NCI-H128 (cell line): ENCODE measurements at regions not wholly inside any gene's neighbourhood (a gene's known extent, or its start where the extent isn't known, plus 50 kb on each side); places are given as distances from the start of the nearest gene placed in this dataset.
"Not testable (repeated sequence)": the region's sequence is repeated elsewhere in the genome, so short reads cannot be mapped to it uniquely, and the experiment has no call there.

Experiments
- DNase-seq: peaks from one replicate; lab custom pipeline; 2025; ENCODE audit not compliant: unreplicated experiment; lab: John Stamatoyannopoulos, UW

GRCh38 chr2:236489083-236489482 is 80.5 kb upstream of the ACKR3 start:
- not testable (repeated sequence) for DNase-seq

GRCh38 chr2:236489895-236490404 is 79.7 kb upstream of the ACKR3 start:
- DNase-seq, result no peak

GRCh38 chr2:236496340-236496739 is 73.3 kb upstream of the ACKR3 start:
- no peak for DNase-seq

GRCh38 chr2:236498369-236498768 is 71.3 kb upstream of the ACKR3 start:
- no peak for DNase-seq

DNA sequence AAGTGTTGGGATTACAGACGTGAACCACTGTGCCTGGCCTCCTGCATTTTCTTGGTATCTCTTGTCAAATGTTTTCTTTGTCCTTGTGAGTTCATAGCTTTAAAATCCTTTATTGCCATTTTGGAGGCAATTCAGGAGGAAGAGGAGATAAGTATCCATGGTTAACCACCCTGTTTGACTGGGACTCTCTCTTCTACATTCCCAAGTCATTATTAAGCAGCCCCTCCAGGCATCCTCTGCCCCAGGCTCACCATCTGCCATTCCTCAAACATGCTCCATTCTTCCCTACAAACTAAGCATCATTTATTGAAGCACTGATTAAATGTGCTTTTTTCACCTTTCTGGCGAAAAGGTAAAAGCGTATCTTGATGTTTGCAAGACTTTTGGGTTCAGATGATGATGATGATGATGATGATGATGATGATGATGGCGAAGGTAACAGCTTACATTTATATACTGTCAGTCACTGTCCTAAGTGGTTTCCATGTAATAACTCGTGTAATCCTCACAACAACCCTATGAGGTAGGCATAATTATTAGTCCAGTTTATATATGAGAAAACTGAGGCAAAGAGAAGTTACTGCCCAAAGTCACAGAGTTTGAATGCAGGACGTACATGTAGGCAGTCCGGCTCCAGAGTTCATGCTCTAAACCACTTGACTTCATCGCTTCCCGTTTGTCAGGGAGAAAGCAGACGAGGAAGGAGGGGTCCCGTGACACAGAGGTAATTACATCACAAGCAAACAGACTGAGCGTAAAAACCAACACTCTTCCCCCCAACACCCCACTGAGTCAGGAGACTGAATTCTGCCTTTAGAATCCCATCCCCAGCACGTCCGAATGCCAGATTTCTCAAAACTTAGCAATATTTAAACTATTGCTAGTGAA is 69.7 kb upstream of the ACKR3 start:
- DNase-seq, result no peak

DNA sequence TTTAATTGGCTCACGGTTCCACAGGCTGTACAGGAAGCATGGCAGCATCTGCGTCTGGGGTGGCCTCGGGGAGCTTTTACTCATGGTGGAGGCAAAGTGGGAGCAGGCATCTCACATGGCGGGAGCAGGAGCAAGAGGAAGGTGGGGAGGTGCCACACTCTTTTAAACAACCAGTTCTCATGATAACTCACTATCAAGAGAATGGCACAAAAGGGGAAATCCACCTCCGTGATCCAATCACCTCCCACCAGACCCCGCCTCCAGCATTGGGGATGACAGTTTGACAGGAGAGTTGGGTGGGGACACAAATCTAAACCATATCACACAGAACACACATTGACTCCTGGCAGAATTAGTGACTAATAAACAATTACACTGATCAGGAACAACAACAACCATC is 68.6 kb upstream of the ACKR3 start:
- no peak for DNase-seq

DNA sequence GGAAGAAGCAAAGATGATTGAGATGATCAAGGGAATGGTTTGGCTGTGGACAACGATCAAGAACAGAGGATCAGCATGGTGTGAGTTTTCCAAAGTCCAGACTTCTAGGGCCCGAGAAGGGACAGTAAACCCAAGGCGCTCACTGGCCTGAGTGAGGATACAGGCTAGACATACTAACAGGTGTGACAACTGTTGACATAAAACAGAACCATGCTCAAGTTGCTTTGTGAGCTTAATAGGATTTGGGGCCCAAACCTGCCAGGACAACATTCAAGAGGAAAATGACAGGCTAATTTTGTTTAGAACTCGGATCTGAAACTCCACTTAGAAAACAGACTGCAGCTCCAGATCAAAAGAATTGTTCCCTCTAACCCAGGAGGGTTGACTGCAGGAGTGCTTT is 68.1 kb upstream of the ACKR3 start:
- DNase-seq, result no peak

DNA sequence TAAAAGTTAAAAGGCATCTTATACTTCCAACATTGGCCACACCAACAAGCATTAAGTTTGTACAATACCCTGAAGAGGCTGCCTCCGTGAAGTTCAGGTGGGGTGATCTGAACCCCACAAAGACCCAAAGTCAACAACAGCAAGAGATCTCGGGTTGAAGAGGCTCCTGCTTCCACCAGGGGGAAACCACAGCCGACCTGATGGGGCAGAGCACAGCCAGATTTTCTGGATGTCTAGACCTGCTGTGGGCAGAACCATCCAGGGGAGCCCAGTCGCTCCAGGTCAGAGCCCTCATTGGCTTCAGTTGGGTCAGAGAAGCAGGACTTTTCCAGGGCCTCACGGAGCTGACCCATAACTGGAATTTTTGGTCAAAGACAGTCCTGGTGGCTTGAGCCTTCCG is 66.5 kb upstream of the ACKR3 start:
- no peak for DNase-seq

GRCh38 chr2:236503583-236503982 is 66.0 kb upstream of the ACKR3 start:
- DNase-seq, result no peak

GRCh38 chr2:236505041-236505440 is 64.6 kb upstream of the ACKR3 start:
- no peak for DNase-seq

GRCh38 chr2:236505648-236506047 is 64.0 kb upstream of the ACKR3 start:
- no peak for DNase-seq

- no peak for DNase-seq
Measured at GRCh38 chr2:236507393-236508085, 62.1 kb upstream of the ACKR3 start.

DNA sequence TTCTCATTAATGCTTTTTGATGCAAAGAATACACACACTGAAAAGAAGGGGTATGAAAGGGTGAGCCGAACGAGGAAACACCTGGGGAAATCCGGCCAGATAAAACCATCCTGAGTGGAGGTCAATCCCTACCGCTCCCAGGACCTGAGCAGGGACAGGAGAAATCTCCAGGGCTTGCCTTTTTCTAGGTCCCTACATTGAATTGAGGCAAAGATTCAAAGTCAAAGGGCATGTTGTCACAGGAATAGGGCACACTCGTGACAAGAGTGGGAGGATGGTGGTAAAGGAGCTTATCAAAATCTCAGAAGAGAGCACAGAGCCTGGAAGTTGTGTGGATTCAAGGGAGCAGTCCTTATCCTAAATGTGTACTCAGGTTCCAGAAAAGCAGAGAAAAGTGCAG is 61.2 kb upstream of the ACKR3 start:
- DNase-seq, result no peak

DNA sequence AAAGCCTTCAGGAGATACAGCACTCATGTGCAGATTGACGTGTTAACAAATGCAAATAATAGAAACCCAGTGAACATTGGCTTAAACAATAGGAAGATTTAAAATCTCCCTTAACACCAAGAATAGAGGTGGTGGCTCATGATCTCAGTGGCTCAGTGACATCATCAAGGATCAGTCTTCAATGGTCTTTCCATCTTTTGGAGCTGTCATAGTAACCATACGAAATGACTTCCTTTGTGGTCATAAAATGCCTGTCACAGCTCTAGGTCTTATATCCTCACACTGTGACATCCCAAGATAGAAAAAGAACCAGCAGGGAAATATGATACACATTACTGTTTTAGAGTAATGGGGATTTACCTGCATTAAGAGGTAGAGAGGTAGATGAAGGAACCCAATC is 59.6 kb upstream of the ACKR3 start:
- DNase-seq, result no peak

DNA sequence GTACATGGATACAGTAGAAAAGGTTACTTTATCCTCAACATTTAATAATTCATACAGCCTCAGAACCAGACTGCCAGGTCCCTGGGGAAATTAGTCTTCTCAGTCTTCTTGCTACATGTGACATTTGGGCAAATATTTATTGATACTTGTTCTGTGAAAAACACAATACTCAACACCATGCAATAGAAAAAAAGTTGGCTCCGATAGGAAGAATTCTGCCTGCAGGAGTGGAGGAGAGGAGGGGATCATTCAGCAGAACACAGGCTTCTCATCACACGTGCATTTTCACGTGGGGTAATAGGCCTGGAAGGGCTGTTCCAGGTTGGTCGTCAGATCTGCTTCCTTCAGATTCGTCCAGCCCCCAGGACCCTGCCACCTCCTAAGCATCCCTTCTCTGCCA is 58.4 kb upstream of the ACKR3 start:
- DNase-seq, result no peak

DNA sequence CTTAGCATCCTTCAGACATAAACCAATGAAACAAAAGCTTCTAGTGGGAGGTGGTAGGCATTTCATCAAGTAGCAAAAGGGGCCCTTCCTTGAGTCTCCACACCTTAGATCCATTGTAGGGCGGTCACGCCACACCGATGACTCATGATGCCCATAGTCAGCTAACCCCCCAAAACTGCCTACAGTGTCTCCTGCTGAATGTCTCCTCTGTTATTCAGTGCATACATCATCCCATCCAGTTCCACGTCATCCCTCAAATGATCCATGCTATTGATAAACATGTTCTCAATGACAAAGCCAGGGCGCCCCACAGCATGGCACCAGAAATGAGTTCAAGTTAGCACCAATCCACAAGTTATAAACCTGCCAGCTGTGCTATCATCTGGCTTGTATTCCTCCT is 57.4 kb upstream of the ACKR3 start:
- no peak for DNase-seq

- DNase-seq, result no peak
Measured at GRCh38 chr2:236512902-236513435, 56.7 kb upstream of the ACKR3 start.

DNA sequence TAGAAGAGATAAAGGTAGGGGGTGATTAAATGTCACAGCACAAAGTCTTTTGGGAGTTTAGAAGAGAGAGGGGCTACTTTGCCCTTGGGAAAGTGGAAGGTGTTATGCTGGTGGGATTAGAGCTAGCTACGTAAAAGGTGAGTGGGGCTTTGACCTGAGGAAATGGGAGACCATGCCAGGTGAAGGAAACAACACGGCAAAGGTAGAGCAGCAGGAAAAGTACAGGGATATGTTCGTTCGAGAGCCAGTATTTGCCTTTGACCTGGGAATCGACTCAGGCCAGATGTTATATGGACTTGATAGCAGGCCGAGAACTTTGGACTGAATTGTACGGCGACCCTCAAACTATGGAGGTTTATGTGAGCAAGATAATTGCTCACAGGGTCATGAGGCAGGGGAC is 55.7 kb upstream of the ACKR3 start:
- no peak for DNase-seq

GRCh38 chr2:236516708-236517107 is 52.9 kb upstream of the ACKR3 start:
- no peak for DNase-seq

GRCh38 chr2:236517251-236518031 is 52.2 kb upstream of the ACKR3 start:
- DNase-seq, result no peak
